H1 (cell line): ENCODE measurements at regions not wholly inside any gene's neighbourhood (a gene's known extent, or its start where the extent isn't known, plus 50 kb on each side); places are given as distances from the start of the nearest gene placed in this dataset.

Source experiments
- CHD1 ChIP-seq: IDR thresholded peaks from 2 replicates; pipeline ENCODE4 v1.6.1; 2012; ENCODE audit warnings: low read depth, low read length, improper control_type of control experiment
- RNF2 ChIP-seq: fragments of 200-900, 300-1000 bp; sonication (generic); IDR thresholded peaks from 2 replicates; pipeline ENCODE4 v1.7.1; 2016; ENCODE audit warnings: borderline replicate concordance, low read depth, mild to moderate bottlenecking, antibody characterized with exemption, low read length; ENCODE audit not compliant: poor library complexity, severe bottlenecking; ENCODE audit errors: missing control alignments

DNA sequence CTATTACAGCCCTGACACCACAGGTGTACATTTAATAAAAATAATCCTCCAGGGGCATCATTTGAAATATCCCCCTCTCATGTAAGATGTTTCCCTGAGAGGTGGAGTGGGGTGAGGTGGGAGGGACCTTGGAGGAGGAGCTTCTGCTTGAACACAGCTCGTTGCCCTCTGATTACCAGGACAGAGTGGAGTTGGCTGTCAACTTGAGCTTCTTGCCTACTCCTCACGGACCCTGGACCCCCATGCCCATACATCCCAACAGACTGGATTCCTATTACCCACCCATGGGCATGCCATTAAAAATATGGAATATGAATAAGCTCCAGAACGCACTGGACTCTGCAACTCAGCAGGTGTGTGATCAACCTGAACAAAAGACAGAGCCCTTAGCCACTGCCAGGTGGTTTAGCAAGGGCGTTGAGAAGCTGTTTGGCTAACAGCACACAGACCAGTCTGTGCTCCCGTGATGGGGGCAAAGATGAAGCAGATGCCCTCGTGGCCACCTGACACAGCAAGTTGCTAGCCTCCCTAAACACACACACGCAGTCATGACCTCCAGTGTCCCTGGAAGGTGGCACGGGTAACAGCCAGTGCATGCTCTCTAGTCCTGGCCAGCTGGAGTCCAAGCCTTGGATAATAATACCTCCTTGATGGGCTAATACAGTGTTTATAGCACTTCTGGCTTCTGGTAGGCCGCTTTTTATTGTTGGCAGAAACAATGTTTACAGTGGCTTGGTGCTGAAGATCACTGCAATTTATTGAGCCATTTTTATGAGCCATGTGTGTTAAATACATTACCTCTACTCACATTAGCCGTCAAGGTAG, 155.0 kb downstream of the TOMM20 start (continued):
- TF ChIP-seq CHD1 (no peak), RNF2 (no peak)
